Endodermal cell (in vitro differentiated cells): ENCODE measurements at regions not wholly inside any gene's neighbourhood (a gene's known extent, or its start where the extent isn't known, plus 50 kb on each side); places are given as distances from the start of the nearest gene placed in this dataset.
"Not testable (repeated sequence)": the region's sequence is repeated elsewhere in the genome, so short reads cannot be mapped to it uniquely, and the experiment has no call there.

Experiments
- DNase-seq: peaks from one replicate; pipeline ENCODE4 v3.0.0-alpha.2; 2017
- H3K27ac ChIP-seq: 2 replicates; pipeline ENCODE4 v1.5.1; 2013; ENCODE audit warnings: mild to moderate bottlenecking, low read depth, low read length, moderate library complexity
- H3K27me3 ChIP-seq: 2 replicates; pipeline ENCODE4 v1.6.1; 2013; ENCODE audit warnings: mild to moderate bottlenecking, low read length, moderate library complexity; ENCODE audit not compliant: insufficient read depth, control insufficient read depth, poor library complexity, severe bottlenecking
- H3K36me3 ChIP-seq: 2 replicates; pipeline ENCODE4 v1.7.0; 2013; ENCODE audit warnings: mild to moderate bottlenecking, low read length, moderate library complexity; ENCODE audit not compliant: control insufficient read depth, insufficient read depth
- H3K4me1 ChIP-seq: one replicate; pipeline ENCODE4 v1.7.0; 2013; ENCODE audit warnings: low read length; ENCODE audit not compliant: control insufficient read depth, insufficient read depth
- H3K4me3 ChIP-seq: 2 replicates; pipeline ENCODE4 v1.5.1; 2013; ENCODE audit warnings: mild to moderate bottlenecking, low read length, moderate library complexity
- H3K9ac ChIP-seq: 2 replicates; pipeline ENCODE4 v1.6.1; 2013; ENCODE audit warnings: mild to moderate bottlenecking, low read length, moderate library complexity; ENCODE audit not compliant: poor library complexity, severe bottlenecking; ENCODE audit errors: extremely low read depth
- H3K9me3 ChIP-seq: 2 replicates; pipeline ENCODE4 v1.6.1; 2013; ENCODE audit warnings: mild to moderate bottlenecking, low read length, moderate library complexity; ENCODE audit not compliant: control insufficient read depth
- H3K27ac Mint-ChIP-seq: 2 replicates; pipeline ENCODE4 v1.8.0; 2020; ENCODE audit warnings: mixed read lengths
- H3K27me3 Mint-ChIP-seq: 2 replicates; pipeline ENCODE4 v1.8.0; 2021; ENCODE audit warnings: mild to moderate bottlenecking, mixed read lengths; ENCODE audit not compliant: insufficient read depth
- H3K36me3 Mint-ChIP-seq: 2 replicates; pipeline ENCODE4 v1.8.0; 2020; ENCODE audit warnings: low read depth, mixed read lengths
- H3K4me1 Mint-ChIP-seq: 2 replicates; pipeline ENCODE4 v1.8.0; 2020; ENCODE audit warnings: mixed read lengths
- H3K4me3 Mint-ChIP-seq: 2 replicates; pipeline ENCODE4 v1.8.0; 2020; ENCODE audit warnings: mild to moderate bottlenecking, moderate library complexity, mixed read lengths
- H3K9me3 Mint-ChIP-seq: 2 replicates; pipeline ENCODE4 v1.8.0; 2020; ENCODE audit warnings: mild to moderate bottlenecking, mixed read lengths
- WGBS, 2 experiments: methylation state at CpG; one replicate each; pipeline versions ENCODE4 v1.1.5 to v1.1.7; 2013; ENCODE audit warnings: missing lambda C conversion rate in 2 of 2, mixed read lengths in 1 of 2; ENCODE audit not compliant: insufficient coverage in 1 of 2, insufficient read length in 1 of 2; 5-methylcytosine and 5-hydroxymethylcytosine counted together

- WGBS, 2 experiments = 100% methylated on average over 2 of the region's 10 CpGs; no CpG with 5 or more reads in 1 of the 2 experiments
- DNase-seq, H3K27me3 Mint-ChIP-seq, H3K27ac ChIP-seq, H3K9me3 ChIP-seq, H3K27ac Mint-ChIP-seq, H3K36me3 ChIP-seq, H3K27me3 ChIP-seq, H3K9ac ChIP-seq, H3K4me3 Mint-ChIP-seq, H3K9me3 Mint-ChIP-seq, H3K4me1 ChIP-seq, H3K4me3 ChIP-seq, H3K36me3 Mint-ChIP-seq, H3K4me1 Mint-ChIP-seq: not testable (repeated sequence)
Observed at GRCh38 chr2:110335415-110336049, 123.2 kb upstream of the MTLN start.

GRCh38 chr2:110333114-110334095, 121.1 kb upstream of the MTLN start:
- not testable (repeated sequence) for H3K9me3 Mint-ChIP-seq, H3K4me3 ChIP-seq, H3K4me3 Mint-ChIP-seq, H3K27me3 Mint-ChIP-seq, DNase-seq, H3K9ac ChIP-seq, H3K36me3 ChIP-seq, H3K27ac Mint-ChIP-seq, H3K27ac ChIP-seq, H3K36me3 Mint-ChIP-seq, H3K27me3 ChIP-seq, H3K9me3 ChIP-seq, H3K4me1 Mint-ChIP-seq, H3K4me1 ChIP-seq
- 87% methylated on average over 3 of the region's 18 CpGs; no CpG with 5 or more reads in 1 of the 2 experiments for WGBS, 2 experiments

GRCh38 chr2:110331625-110332024, 119.3 kb upstream of the MTLN start:
- DNase-seq, H3K4me3 ChIP-seq, H3K9me3 Mint-ChIP-seq, H3K9ac ChIP-seq, H3K4me3 Mint-ChIP-seq, H3K4me1 Mint-ChIP-seq, H3K4me1 ChIP-seq, H3K36me3 ChIP-seq, H3K9me3 ChIP-seq, H3K27ac ChIP-seq, H3K36me3 Mint-ChIP-seq, H3K27me3 Mint-ChIP-seq, H3K27ac Mint-ChIP-seq, H3K27me3 ChIP-seq: not testable (repeated sequence)
- 88% methylated on average over 3 of the region's 10 CpGs; no CpG with 5 or more reads in 1 of the 2 experiments for WGBS, 2 experiments

- not testable (repeated sequence) for H3K4me1 ChIP-seq, H3K4me3 ChIP-seq, DNase-seq, H3K36me3 Mint-ChIP-seq, H3K27me3 ChIP-seq, H3K9me3 ChIP-seq, H3K9me3 Mint-ChIP-seq, H3K27ac Mint-ChIP-seq, H3K27ac ChIP-seq, H3K27me3 Mint-ChIP-seq, H3K9ac ChIP-seq, H3K4me1 Mint-ChIP-seq, H3K36me3 ChIP-seq, H3K4me3 Mint-ChIP-seq
- WGBS, 2 experiments = 92% methylated on average over 3 of the region's 10 CpGs; no CpG with 5 or more reads in 1 of the 2 experiments
Observed at GRCh38 chr2:110329760-110330159, 117.4 kb upstream of the MTLN start.

GRCh38 chr2:110329158-110329557, 116.8 kb upstream of the MTLN start:
- H3K9ac ChIP-seq, DNase-seq, H3K27ac ChIP-seq, H3K27ac Mint-ChIP-seq, H3K4me1 Mint-ChIP-seq, H3K9me3 ChIP-seq, H3K27me3 ChIP-seq, H3K36me3 ChIP-seq, H3K4me3 Mint-ChIP-seq, H3K4me3 ChIP-seq, H3K36me3 Mint-ChIP-seq, H3K9me3 Mint-ChIP-seq, H3K27me3 Mint-ChIP-seq, H3K4me1 ChIP-seq: not testable (repeated sequence)
- WGBS, 2 experiments = 92% methylated on average over 5 of the region's 7 CpGs; no CpG with 5 or more reads in 1 of the 2 experiments

GRCh38 chr2:110328677-110329076, 116.3 kb upstream of the MTLN start:
- H3K27ac ChIP-seq, H3K4me3 Mint-ChIP-seq, H3K9me3 ChIP-seq, H3K9ac ChIP-seq, H3K36me3 Mint-ChIP-seq, H3K4me1 ChIP-seq, H3K27me3 Mint-ChIP-seq, H3K4me3 ChIP-seq, H3K4me1 Mint-ChIP-seq, H3K9me3 Mint-ChIP-seq, H3K27me3 ChIP-seq, H3K27ac Mint-ChIP-seq, H3K36me3 ChIP-seq: not testable (repeated sequence)
- WGBS, 2 experiments = 88 to 100% methylated on average over 2 to 3 of the region's 5 CpGs
- DNase-seq = peak; percentile 36
